ENCODE measurements at regions not wholly inside any gene's neighbourhood (a gene's known extent, or its start where the extent isn't known, plus 50 kb on each side); places are given as distances from the start of the nearest gene placed in this dataset.

- Histone ChIP-seq H3K4me1 (no peaks in the 10 kb centered on the region), H3K9me3 (no peaks in the 10 kb centered on the region), H3K27ac (no peak overlapping the region), H3K36me3 (no peaks in the 10 kb centered on the region), H3K4me3 (no peak overlapping the region), H3K27me3 (no peaks in the 10 kb centered on the region)
- intact Hi-C loops (cut with DNase I; ENCODE audit: low total_unique reads) (no loop called here), in situ Hi-C loops (cut with MboI; ENCODE audit: low sequenced_read_pairs in 4 of 4) (no loop called here)
- ATAC-seq: no peak
- no peak for TF ChIP-seq CTCF (IDR thresholded peaks at IDR 0.05 in 4 of 5, conservative IDR thresholded peaks at IDR 0.05 in 1 of 5)
- no peak for TF ChIP-seq POLR2A (IDR thresholded peaks at IDR 0.05)
- DNase-seq: no peak
These were observed 985.6 kb upstream of the LRRN3 start for GRCh38 chr7:110105307-110105706.

DNA sequence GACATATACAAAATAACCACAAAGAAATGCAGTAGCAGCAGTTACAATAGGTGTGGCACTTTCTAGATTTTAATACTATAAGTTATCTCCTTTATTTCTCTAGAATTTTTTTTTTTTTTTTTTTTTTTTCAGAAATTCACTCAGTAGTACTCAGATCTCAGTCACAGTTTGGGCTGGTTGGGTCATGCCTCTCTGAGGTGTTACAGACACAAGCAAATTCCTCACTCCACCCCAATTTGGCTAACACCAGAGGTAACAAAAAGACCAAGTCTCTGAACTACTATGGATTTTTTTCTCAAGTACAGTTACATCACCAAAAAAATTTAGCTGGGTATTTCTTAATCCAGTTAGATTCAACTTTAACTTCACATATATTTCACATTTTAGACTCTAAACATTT lies 985.1 kb upstream of the LRRN3 start:
- intact Hi-C loops (cut with DNase I; ENCODE audit: low total_unique reads): no loop called here
- in situ Hi-C loops (cut with MboI; ENCODE audit: low sequenced_read_pairs in 4 of 4): no loop called here

DNA sequence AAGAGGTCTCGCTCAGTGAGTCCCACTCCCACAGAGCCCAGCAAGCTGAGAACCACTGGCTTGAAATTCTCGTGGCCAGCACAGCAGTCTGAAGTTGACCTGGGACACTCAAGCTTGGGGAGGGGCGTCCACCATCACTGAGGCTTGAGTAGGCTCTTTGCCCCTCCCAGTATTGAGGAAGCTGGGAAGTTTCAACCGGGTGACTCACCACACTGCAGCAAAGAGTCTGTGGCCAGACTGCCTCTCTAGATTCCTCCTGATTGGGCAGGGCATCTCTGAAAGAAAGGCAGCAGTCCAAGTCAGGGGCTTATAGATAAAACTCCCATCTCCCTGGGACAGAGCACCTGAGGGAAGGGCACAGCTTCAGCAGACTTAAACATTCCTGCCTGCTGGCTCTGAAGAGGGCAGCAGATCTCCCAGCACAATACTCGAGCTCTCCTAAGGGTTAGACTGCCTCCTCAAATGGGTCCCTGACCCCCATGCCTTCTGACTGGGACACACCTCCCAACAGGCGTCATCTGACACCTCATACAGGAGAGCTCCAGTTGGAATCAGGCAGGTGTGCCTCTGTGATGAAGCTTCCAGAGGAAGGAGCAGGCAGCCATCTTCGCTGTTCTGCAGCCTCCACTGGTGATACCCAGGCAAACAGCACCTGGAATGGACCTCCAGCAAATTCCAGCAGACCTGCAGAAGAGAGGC lies 970.9 kb upstream of the LRRN3 start:
- no peak overlapping the region for H3K4me3 ChIP-seq
- intact Hi-C loops (cut with DNase I; ENCODE audit: low total_unique reads) (no loop called here), in situ Hi-C loops (cut with MboI; ENCODE audit: low sequenced_read_pairs in 4 of 4) (no loop called here)
- TF ChIP-seq CTCF (IDR thresholded peaks at IDR 0.05 in 4 of 5, conservative IDR thresholded peaks at IDR 0.05 in 1 of 5) (no peak), POLR2A (IDR thresholded peaks at IDR 0.05) (no peak)
- H3K9me3 ChIP-seq: no peaks in the 10 kb centered on the region
- DNase-seq (no peak), ATAC-seq (no peak)
- H3K27me3 ChIP-seq: no peaks in the 10 kb centered on the region
- no peak overlapping the region for H3K27ac ChIP-seq
- H3K36me3 ChIP-seq: no peaks in the 10 kb centered on the region
- no peaks in the 10 kb centered on the region for H3K4me1 ChIP-seq

More for the DNA sequence above, 985.1 kb upstream of the LRRN3 start:
- Histone ChIP-seq H3K4me1 (no peaks in the 10 kb centered on the region), H3K9me3 (no peaks in the 10 kb centered on the region), H3K27me3 (no peaks in the 10 kb centered on the region), H3K4me3 (no peak overlapping the region), H3K27ac (no peak overlapping the region), H3K36me3 (no peaks in the 10 kb centered on the region)
- ATAC-seq: no peak
- no peak for DNase-seq
- TF ChIP-seq CTCF (IDR thresholded peaks at IDR 0.05 in 4 of 5, conservative IDR thresholded peaks at IDR 0.05 in 1 of 5) (no peak), POLR2A (IDR thresholded peaks at IDR 0.05) (no peak)

DNA sequence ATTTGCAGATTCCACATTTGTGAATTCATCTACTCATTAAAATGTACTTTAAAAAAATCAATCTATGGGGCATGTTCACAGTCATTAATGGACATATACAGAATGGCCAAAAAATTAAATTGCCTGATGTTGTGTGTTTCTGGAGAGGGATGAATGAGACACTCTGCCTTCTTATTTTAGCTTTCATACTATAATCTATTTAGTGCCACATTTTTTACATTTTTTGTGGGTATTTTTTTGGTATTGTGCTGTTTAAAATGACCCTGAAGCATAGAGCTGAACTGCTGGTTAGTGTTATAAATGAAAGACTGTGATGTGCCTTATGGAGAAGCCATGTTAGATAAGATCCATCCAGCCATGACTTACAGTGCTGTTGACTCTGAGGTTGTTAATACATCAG lies 961.8 kb upstream of the LRRN3 start:
- Histone ChIP-seq H3K27me3 (no peaks in the 10 kb centered on the region), H3K9me3 (no peaks in the 10 kb centered on the region), H3K4me1 (no peaks in the 10 kb centered on the region), H3K4me3 (no peak overlapping the region), H3K27ac (no peak overlapping the region), H3K36me3 (no peaks in the 10 kb centered on the region)
- ATAC-seq: no peak
- intact Hi-C loops (cut with DNase I; ENCODE audit: low total_unique reads) (no loop called here), in situ Hi-C loops (cut with MboI; ENCODE audit: low sequenced_read_pairs in 4 of 4) (no loop called here)
- no peak for DNase-seq
- TF ChIP-seq POLR2A (IDR thresholded peaks at IDR 0.05) (no peak), CTCF (IDR thresholded peaks at IDR 0.05 in 4 of 5, conservative IDR thresholded peaks at IDR 0.05 in 1 of 5) (no peak)

DNA sequence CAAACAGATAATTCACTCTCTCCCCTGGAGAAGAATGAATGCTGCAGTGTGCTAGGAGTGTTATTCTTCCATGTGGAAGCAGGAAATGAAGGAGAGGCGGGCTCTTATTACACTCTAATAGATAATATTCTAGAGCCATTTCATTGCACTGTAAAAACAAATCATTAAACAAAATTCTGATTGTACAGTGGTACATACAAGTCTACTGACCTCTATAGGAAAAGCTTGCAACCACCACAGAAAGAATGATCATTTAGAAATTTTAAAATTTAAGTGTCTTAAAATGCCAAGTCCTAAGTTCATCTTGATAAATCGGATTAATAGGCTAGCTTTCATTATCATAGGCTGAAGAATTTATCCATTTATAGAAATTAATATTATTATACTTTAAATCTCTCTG lies 960.3 kb upstream of the LRRN3 start:
- no peak for TF ChIP-seq CTCF (IDR thresholded peaks at IDR 0.05 in 4 of 5, conservative IDR thresholded peaks at IDR 0.05 in 1 of 5)
- no peak for TF ChIP-seq POLR2A (IDR thresholded peaks at IDR 0.05)
- in situ Hi-C loops (cut with MboI; ENCODE audit: low sequenced_read_pairs in 4 of 4): no loop called here

More for the DNA sequence above, 960.3 kb upstream of the LRRN3 start:
- intact Hi-C loops (cut with DNase I; ENCODE audit: low total_unique reads): no loop called here
- Histone ChIP-seq H3K4me1 (no peaks in the 10 kb centered on the region), H3K27ac (no peak overlapping the region), H3K9me3 (no peaks in the 10 kb centered on the region), H3K4me3 (no peak overlapping the region), H3K27me3 (no peaks in the 10 kb centered on the region), H3K36me3 (no peaks in the 10 kb centered on the region)
- DNase-seq (no peak), ATAC-seq (no peak)
